ENCODE measurements at regions not wholly inside any gene's neighbourhood (a gene's known extent, or its start where the extent isn't known, plus 50 kb on each side); places are given as distances from the start of the nearest gene placed in this dataset.

DNA sequence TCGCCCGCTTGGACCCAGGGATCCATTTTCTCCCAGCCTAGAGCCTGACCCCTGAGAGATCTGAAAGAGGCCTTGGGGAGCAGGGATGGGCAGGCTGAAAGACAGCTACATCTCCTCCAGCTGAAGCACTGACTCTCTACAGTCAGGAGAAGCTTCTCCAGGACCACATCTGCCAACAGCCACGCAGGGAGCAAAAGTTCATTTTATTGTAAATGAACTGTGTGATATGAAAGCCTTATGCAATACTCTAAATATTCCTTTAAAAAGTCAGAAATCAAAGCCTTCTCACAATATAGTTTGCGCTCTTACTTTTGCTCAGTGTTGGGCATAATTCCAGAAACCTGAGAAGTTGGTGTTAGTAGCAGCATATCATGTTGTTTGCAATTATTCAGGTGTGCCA, 428.9 kb upstream of the RAB6C start:
- DNase-seq (ENCODE audit: low spot score), result no peak
- Histone ChIP-seq H3K36me3 (replicated peaks; ENCODE audit: insufficient read depth, low read depth) (no peaks in the 10 kb centered on the region), H4K20me1 (ENCODE audit: insufficient read depth, poor library complexity, severe bottlenecking) (no peaks in the 10 kb centered on the region), H3K9me3 (ENCODE audit: low read depth) (no peaks in the 10 kb centered on the region), H3K79me2 (no peaks in the 10 kb centered on the region), H3K9me2 (replicated peaks; ENCODE audit: insufficient read depth) (no peaks in the 10 kb centered on the region), H3K4me2 (no peak overlapping the region), H3K4me1 (ENCODE audit: insufficient read depth) (no peaks in the 10 kb centered on the region), H3K27ac (no peak overlapping the region), H2AFZ (no peak overlapping the region), H3K27me3 (no peaks in the 10 kb centered on the region), H3K4me3 (no peak overlapping the region)
- WGBS (ENCODE audit: low lambda C conversion rate, missing lambda C conversion rate), result 89% methylated on average over 4 of the region's 4 CpGs
- TF ChIP-seq, protein P1, sequence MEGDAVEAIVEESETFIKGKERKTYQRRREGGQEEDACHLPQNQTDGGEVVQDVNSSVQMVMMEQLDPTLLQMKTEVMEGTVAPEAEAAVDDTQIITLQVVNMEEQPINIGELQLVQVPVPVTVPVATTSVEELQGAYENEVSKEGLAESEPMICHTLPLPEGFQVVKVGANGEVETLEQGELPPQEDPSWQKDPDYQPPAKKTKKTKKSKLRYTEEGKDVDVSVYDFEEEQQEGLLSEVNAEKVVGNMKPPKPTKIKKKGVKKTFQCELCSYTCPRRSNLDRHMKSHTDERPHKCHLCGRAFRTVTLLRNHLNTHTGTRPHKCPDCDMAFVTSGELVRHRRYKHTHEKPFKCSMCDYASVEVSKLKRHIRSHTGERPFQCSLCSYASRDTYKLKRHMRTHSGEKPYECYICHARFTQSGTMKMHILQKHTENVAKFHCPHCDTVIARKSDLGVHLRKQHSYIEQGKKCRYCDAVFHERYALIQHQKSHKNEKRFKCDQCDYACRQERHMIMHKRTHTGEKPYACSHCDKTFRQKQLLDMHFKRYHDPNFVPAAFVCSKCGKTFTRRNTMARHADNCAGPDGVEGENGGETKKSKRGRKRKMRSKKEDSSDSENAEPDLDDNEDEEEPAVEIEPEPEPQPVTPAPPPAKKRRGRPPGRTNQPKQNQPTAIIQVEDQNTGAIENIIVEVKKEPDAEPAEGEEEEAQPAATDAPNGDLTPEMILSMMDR (IDR thresholded peaks at IDR 0.05; ENCODE audit: poor library complexity), result no peak
- TF ChIP-seq EZH2 (IDR thresholded peaks at IDR 0.05; ENCODE audit: borderline replicate concordance) (no peak), EZH2phosphoT487 (IDR thresholded peaks at IDR 0.05; ENCODE audit: low read depth, severe bottlenecking, unreplicated experiment) (no peak)

GRCh38 chr2:129554373-129554772, 425.1 kb upstream of the RAB6C start:
- no peak for DNase-seq (ENCODE audit: low spot score)
- no peaks in the 10 kb centered on the region for H3K9me3 ChIP-seq (ENCODE audit: low read depth)
- H4K20me1 ChIP-seq (ENCODE audit: insufficient read depth, poor library complexity, severe bottlenecking), result no peaks in the 10 kb centered on the region
- no peaks in the 10 kb centered on the region for H3K79me2 ChIP-seq
- H3K27ac ChIP-seq, result no peak overlapping the region
- H3K36me3 ChIP-seq (replicated peaks; ENCODE audit: insufficient read depth, low read depth), result no peaks in the 10 kb centered on the region
- no peaks in the 10 kb centered on the region for H3K4me1 ChIP-seq (ENCODE audit: insufficient read depth)
- H3K27me3 ChIP-seq, result no peaks in the 10 kb centered on the region
- TF ChIP-seq EZH2 (IDR thresholded peaks at IDR 0.05; ENCODE audit: borderline replicate concordance) (no peak), EZH2phosphoT487 (IDR thresholded peaks at IDR 0.05; ENCODE audit: low read depth, severe bottlenecking, unreplicated experiment) (no peak)
- TF ChIP-seq, protein P1 (IDR thresholded peaks at IDR 0.05; ENCODE audit: poor library complexity), result no peak
- H3K9me2 ChIP-seq (replicated peaks; ENCODE audit: insufficient read depth), result no peaks in the 10 kb centered on the region
- no peak overlapping the region for H3K4me3 ChIP-seq
- 39% methylated on average over 3 of the region's 3 CpGs for WGBS (ENCODE audit: low lambda C conversion rate, missing lambda C conversion rate)
- H2AFZ ChIP-seq, result no peak overlapping the region
- no peak overlapping the region for H3K4me2 ChIP-seq

- H3K9me2 ChIP-seq (replicated peaks; ENCODE audit: insufficient read depth), result no peaks in the 10 kb centered on the region
- no peak overlapping the region for H3K27ac ChIP-seq
- H3K4me1 ChIP-seq (ENCODE audit: insufficient read depth), result no peaks in the 10 kb centered on the region
- no peaks in the 10 kb centered on the region for H3K27me3 ChIP-seq
- WGBS (ENCODE audit: low lambda C conversion rate, missing lambda C conversion rate), result 80% methylated on average over 8 of the region's 8 CpGs
- H3K36me3 ChIP-seq (replicated peaks; ENCODE audit: insufficient read depth, low read depth), result no peaks in the 10 kb centered on the region
- DNase-seq (ENCODE audit: low spot score), result no peak
- no peak overlapping the region for H3K4me2 ChIP-seq
- no peak overlapping the region for H2AFZ ChIP-seq
- TF ChIP-seq, protein P1 (IDR thresholded peaks at IDR 0.05; ENCODE audit: poor library complexity), result no peak
- no peak for TF ChIP-seq EZH2phosphoT487 (IDR thresholded peaks at IDR 0.05; ENCODE audit: low read depth, severe bottlenecking, unreplicated experiment)
- no peak for TF ChIP-seq EZH2 (IDR thresholded peaks at IDR 0.05; ENCODE audit: borderline replicate concordance)
- H4K20me1 ChIP-seq (ENCODE audit: insufficient read depth, poor library complexity, severe bottlenecking), result no peaks in the 10 kb centered on the region
- H3K4me3 ChIP-seq, result no peak overlapping the region
- H3K9me3 ChIP-seq (ENCODE audit: low read depth), result no peaks in the 10 kb centered on the region
- no peaks in the 10 kb centered on the region for H3K79me2 ChIP-seq
Measured at GRCh38 chr2:129559101-129559500, 420.4 kb upstream of the RAB6C start.
